ENCODE measurements at regions not wholly inside any gene's neighbourhood (a gene's known extent, or its start where the extent isn't known, plus 50 kb on each side); places are given as distances from the start of the nearest gene placed in this dataset.

- no peak for TF ChIP-seq GATA2 (IDR thresholded peaks at IDR 0.05; ENCODE audit: low read depth, low read length)
- no peak for TF ChIP-seq GATA3 (IDR thresholded peaks at IDR 0.05; ENCODE audit: low read depth, low read length)
Measured at GRCh38 chr6:169140986-169141495, 112.6 kb downstream of the THBS2 start.

All from SH-SY5Y (cell line).